AG09309 (cell line): ENCODE measurements at regions not wholly inside any gene's neighbourhood (a gene's known extent, or its start where the extent isn't known, plus 50 kb on each side); places are given as distances from the start of the nearest gene placed in this dataset.

Source experiments
- DNase-seq: peaks from one replicate; pipeline ENCODE4 v3.0.0-alpha.2; 2010; ENCODE audit warnings: low read depth
- H3K4me3 ChIP-seq: 2 replicates; pipeline ENCODE4 v1.5.1; 2011; ENCODE audit warnings: mild to moderate bottlenecking, low read depth, low read length, moderate library complexity; ENCODE audit not compliant: control insufficient read depth
- TF ChIP-seq, protein P1 (sequence below): IDR thresholded peaks from 2 replicates; pipeline ENCODE4 v1.5.1; 2011; ENCODE audit warnings: mild to moderate bottlenecking, low read depth, low read length, inconsistent platforms; ENCODE audit not compliant: insufficient read depth, control insufficient read depth; ENCODE audit errors: missing control alignments

- TF ChIP-seq, protein P1, sequence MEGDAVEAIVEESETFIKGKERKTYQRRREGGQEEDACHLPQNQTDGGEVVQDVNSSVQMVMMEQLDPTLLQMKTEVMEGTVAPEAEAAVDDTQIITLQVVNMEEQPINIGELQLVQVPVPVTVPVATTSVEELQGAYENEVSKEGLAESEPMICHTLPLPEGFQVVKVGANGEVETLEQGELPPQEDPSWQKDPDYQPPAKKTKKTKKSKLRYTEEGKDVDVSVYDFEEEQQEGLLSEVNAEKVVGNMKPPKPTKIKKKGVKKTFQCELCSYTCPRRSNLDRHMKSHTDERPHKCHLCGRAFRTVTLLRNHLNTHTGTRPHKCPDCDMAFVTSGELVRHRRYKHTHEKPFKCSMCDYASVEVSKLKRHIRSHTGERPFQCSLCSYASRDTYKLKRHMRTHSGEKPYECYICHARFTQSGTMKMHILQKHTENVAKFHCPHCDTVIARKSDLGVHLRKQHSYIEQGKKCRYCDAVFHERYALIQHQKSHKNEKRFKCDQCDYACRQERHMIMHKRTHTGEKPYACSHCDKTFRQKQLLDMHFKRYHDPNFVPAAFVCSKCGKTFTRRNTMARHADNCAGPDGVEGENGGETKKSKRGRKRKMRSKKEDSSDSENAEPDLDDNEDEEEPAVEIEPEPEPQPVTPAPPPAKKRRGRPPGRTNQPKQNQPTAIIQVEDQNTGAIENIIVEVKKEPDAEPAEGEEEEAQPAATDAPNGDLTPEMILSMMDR: no peak
- no peak for DNase-seq
- H3K4me3 ChIP-seq: no peak overlapping the region
Observed at GRCh38 chr20:62554898-62555641, 79.3 kb upstream of the GATA5 start.

DNA sequence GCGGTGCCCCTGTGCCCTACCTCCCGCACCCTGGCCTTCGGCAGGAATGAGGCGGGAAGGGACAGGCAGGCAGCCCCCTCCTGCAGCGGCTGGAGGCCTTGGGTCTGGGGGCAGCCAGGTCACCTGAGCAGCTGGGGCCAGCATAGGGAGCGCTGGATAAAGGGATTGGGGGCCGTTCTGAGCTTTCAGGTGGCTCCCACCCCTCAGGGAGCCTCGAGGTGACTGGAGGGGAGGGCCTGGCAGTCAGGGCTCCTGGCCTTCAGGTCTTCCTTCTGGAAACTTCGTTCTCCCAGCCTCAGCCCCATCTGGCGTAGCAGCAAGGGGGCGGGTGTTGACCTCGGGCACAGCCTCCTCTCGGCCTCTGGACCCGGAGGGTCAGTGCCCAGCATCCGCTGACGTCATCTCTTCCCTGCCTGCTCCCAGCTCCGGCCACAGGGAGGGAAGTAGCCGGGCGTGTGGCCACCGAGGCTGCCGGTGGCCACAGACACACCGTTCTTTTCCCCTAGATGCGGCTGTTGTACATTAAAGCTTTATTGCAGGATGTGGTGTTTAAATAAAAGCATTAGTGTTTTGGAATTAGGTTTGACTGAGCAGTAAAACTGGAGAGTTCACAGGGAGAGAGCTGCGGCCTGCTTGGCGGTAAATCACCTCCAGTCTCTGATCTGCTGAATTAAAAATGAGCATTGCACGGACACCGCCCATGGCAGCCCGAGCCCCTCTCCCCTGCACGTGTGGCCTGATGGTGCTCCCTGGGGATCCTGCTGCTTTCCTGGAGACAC is 80.0 kb upstream of the GATA5 start:
- no peak for DNase-seq

GRCh38 chr20:62557462-62557861 is 81.7 kb upstream of the GATA5 start:
- H3K4me3 ChIP-seq: no peak overlapping the region
- no peak for DNase-seq
- TF ChIP-seq, protein P1: no peak

More for the DNA sequence above, 80.0 kb upstream of the GATA5 start:
- TF ChIP-seq, protein P1: no peak
- no peak overlapping the region for H3K4me3 ChIP-seq

DNA sequence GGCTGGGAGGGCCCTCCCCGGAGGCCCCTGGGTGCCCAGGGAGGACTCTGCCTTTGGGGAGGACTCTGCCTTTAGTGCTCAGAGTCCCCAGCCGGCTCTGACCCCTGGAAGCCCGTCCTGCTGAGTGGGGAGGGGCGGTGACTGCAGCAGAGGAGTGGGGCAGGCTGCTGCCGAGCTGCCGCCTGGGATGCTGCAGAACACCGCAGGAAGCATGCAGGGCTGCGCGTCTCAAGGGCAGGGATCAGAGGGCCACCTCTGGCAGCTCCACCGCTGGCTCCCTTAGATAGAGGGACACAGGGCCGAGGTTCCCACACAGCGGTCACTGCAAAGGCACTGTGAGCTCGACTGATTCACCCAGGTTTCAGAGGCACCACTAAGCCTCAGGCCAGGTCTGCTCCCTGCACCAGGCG is 82.2 kb upstream of the GATA5 start:
- TF ChIP-seq, protein P1: no peak
- no peak overlapping the region for H3K4me3 ChIP-seq
- no peak for DNase-seq

DNA sequence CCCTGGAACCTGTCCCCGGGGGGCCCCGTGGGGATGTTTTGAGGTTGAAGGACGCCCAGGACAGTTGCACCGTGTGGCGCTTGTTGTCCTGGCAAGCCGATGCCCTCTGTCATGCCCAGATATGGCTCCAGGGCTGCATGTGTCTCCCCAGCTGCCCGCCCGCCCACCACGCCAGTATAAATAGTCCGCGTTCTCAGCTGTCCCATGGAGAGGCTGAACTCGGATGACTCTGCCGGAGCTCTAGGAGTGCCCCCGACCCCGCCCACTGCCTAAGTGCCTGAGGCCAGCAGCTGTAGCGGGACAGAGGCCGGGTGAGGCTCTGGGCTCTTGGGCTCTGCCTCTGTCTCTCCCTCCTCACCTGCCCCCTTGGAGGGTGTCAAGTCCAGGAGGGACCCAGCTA is 83.0 kb upstream of the GATA5 start:
- DNase-seq: no peak
- TF ChIP-seq, protein P1: no peak
- H3K4me3 ChIP-seq: no peak overlapping the region

- TF ChIP-seq, protein P1: no peak
- DNase-seq: no peak
- no peak overlapping the region for H3K4me3 ChIP-seq
Observed at GRCh38 chr20:62560162-62560561, 82.1 kb upstream of the SLCO4A1 start.
